HG03469 (cell line): ENCODE measurements at regions not wholly inside any gene's neighbourhood (a gene's known extent, or its start where the extent isn't known, plus 50 kb on each side); places are given as distances from the start of the nearest gene placed in this dataset.
"Not testable (repeated sequence)": the region's sequence is repeated elsewhere in the genome, so short reads cannot be mapped to it uniquely, and the experiment has no call there.

ENCODE experiments used
- ATAC-seq: cut with Tn5 transposase; IDR thresholded peaks from one replicate; pipeline ENCODE4 v1.9.1; 2021; ENCODE audit warnings: mild to moderate bottlenecking, moderate library complexity, moderate number of reproducible peaks; ENCODE audit not compliant: unreplicated experiment

GRCh38 chr16:79988721-79989220, 388.2 kb upstream of the MAF start:
- no peak for ATAC-seq

DNA sequence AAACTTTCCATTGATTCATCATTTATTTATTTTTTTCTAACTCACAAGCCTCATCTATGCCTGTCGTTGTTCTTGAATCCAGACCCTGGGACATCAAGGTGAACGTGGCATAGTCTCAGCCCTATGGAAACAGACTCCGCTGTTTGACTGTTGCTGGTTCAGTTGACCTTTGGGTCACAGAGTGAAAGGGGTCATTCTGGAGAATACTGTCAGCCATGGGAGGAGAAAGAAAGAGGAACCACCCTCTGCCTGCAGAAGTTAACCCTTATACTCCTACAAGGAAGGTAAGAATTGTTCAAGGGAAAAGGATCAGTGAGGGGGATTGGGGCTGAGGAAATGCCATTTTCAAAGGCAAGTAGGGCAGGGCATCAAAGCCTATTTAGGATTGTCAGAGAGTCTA, 387.6 kb upstream of the MAF start:
- no peak for ATAC-seq

DNA sequence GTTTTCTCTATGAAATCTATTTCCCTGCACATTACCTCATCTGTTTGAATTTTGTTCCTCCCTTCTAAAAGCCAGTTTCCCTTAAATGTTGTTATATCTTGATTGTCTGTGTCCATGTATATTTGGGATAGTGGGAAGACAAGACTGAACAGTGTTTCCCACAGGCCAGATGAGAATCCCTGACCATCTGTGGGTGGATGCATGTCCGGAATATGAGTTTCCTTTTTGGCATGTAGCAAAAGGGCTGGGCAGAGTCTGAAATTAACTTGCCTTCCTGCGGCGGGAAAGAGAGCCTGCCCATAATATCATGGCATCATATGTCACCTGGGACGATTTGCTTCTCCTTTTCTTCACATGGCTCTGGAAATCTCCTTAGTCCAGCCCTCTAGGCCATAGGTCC, 385.8 kb upstream of the MAF start:
- no peak for ATAC-seq

- ATAC-seq, result no peak
Measured at GRCh38 chr16:79985606-79986005, 385.1 kb upstream of the MAF start.

- ATAC-seq, result not testable (repeated sequence)
Measured at GRCh38 chr16:79984149-79984548, 383.6 kb upstream of the MAF start.

DNA sequence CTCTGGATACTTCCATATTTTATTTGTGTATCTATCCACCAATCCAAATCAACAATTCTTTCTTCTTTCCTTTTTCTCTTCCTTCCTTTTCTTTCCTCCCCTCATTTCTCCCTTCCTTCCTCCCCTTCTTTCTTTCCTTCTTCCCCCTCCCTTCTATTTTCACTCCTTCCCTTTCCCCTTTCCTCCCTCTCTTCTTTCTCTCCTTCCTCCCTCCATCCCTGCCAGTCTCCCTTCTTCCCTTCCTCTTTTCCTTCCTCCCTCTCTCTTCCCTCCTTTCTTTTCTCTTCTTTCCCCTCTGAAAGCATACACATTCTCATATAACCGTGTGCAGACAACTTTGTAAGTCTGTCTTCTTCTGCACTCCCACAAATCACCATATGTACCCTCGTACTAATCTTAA, 382.3 kb upstream of the MAF start:
- ATAC-seq, result no peak

- ATAC-seq, result no peak
Measured at GRCh38 chr16:79982361-79982760, 381.8 kb upstream of the MAF start.

GRCh38 chr16:79981814-79982213, 381.3 kb upstream of the MAF start:
- no peak for ATAC-seq

- no peak for ATAC-seq
Measured at GRCh38 chr16:79980650-79981521, 380.3 kb upstream of the MAF start.

GRCh38 chr16:79977940-79978836, 377.7 kb upstream of the MAF start:
- no peak for ATAC-seq

GRCh38 chr16:79973320-79973719, 372.8 kb upstream of the MAF start:
- no peak for ATAC-seq

- no peak for ATAC-seq
Measured at GRCh38 chr16:79972053-79972704, 371.6 kb upstream of the MAF start.

GRCh38 chr16:79971237-79971572, 370.7 kb upstream of the MAF start:
- ATAC-seq, result no peak

GRCh38 chr16:79970551-79971236, 370.2 kb upstream of the MAF start:
- ATAC-seq, result no peak

DNA sequence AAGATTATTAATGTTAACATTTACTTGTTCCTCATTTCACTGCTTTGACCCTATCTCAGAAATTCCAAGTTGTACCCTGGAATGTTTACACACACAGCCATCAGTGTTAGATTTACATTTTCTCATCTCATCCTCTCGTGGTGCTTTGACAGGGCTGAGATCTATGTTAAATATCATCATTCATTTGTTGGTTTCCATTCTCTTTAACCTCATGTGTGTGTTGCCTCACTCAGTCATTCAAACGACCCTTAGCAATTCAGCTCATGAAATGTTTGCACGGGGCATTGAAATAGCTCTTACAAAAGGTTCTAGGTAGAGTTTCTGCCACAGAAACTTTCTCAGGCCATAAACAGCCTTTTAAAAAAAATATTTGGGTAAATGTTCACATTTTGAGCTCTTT, 369.6 kb upstream of the MAF start:
- no peak for ATAC-seq

DNA sequence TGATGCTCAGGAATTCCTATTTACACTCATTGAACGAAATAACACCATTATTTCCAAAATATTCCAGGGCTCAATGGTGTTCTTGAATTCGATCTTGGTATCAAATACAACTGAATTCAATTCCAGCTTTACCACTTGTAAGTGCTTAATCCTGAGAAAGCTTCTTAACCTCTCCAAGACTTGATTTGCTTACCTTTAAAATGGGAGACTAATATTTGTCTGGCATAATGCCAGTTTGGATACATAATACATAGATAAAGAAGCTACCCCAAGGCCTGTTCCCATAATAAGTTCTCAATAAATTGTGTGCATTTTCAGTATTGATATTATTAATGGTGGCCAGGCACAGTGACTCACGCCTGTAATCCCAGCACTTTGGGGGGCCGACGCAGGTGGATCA, 368.9 kb upstream of the MAF start:
- no peak for ATAC-seq

DNA sequence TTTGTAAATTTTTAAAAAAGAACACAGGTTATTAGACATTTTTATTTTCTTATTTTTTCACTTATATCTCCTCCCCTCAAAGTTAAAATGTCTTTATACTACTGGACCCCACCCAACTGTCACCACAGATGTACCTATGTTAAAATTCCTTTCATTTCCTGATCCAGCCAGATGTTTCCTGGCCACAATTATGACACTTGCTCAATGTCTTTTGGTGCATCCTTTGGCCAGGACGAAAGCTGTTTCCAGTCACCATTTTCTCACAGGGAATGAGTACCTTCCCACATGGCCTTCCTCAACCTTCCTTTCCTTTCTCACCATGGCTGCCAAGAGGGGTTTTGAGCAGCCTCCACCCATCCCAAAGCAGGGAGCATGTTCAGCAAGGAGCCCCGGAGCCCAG, 365.7 kb upstream of the MAF start:
- ATAC-seq, result no peak

GRCh38 chr16:79965718-79966117, 365.2 kb upstream of the MAF start:
- ATAC-seq, result no peak

- ATAC-seq, result no peak
Measured at GRCh38 chr16:79964104-79964503, 363.6 kb upstream of the MAF start.

DNA sequence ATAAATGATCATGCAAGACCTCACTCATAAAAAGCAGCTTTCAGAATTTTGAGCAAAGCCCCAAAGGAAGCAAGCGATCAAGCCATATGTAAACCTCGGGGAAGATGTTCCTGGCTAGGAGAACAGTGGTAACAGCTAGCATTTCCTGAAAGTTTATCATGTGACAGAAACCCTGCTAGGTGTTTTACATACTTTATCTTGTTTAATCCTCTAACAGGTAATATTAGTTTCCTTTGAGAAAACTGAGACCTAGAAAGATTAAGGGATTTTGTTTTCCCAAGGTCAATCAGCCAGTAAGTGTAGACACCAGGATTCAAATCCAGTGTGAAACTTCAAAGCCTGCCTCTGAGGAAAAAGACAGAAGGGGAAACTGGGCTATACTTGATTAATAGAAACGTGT, 362.4 kb upstream of the MAF start:
- ATAC-seq, result no peak

DNA sequence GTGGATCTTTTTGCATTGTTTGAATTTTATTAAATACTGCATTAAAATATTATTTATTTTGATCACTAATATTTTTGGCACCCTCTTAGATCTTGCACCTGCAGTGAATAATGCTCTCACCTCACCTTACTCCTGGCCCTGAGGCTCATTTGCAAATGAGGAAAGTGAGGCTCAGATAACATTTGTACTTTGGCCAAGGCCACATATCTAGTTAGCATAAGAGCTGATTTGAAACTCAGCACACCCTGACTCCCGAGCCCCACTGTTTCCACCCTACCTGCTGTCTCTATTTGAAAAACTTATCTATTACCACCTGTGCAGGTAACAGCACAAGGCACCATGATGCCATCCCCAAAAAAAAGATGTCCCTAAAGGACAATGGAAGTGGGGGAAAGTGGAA, 358.7 kb upstream of the MAF start:
- ATAC-seq, result no peak
